HepG2 (cell line): ENCODE measurements at regions not wholly inside any gene's neighbourhood (a gene's known extent, or its start where the extent isn't known, plus 50 kb on each side); places are given as distances from the start of the nearest gene placed in this dataset.

Experiments used
- ATAC-seq: fragments of 200-7000 bp; cut with Tn5 transposase; 3 replicates; pipeline ENCODE4 v1.9.1; 2020; ENCODE audit warnings: mild to moderate bottlenecking, moderate library complexity
- BruUV-seq: library from RNA; stranded (reverse); fragments of 400-500 nt; replicated peaks from 2 replicates; lab custom pipeline; 2021; lab: Mats Ljungman, UMichigan
- CTCF ChIA-PET: fragments of 300-600 bp; formaldehyde crosslinking; extraction: SDS; loops from one replicate; lab custom pipeline; 2021; ENCODE audit warnings: low total read pairs, inconsistent platforms, low intra/inter-chr PET ratio; lab: Yijun Ruan, JAX
- POLR2A ChIA-PET: fragments of 350-600 bp; sonication (Branson Sonifier 250); formaldehyde crosslinking; loops from one replicate; lab custom pipeline; 2020; ENCODE audit warnings: antibody characterized with exemption, inconsistent platforms; lab: Yijun Ruan, JAX
- DNase-seq: peaks from one replicate; pipeline ENCODE4 v3.0.0-alpha.2; 2015; ENCODE audit warnings: low spot score
- FAIRE-seq: peaks from 3 replicates; lab custom pipeline; 2011; peaks lifted over from hg19 to GRCh38; lab: Jason Lieb, UNC
- H2AFZ ChIP-seq: one replicate; pipeline ENCODE4 v1.6.1; 2011; ENCODE audit warnings: low read length, inconsistent platforms
- H3K27ac ChIP-seq: fragments of 300-600 bp; 3 replicates; pipeline ENCODE4 v1.8.0; 2011; ENCODE audit warnings: mixed run types, mild to moderate bottlenecking, mixed read lengths, low read length, inconsistent platforms; ENCODE audit not compliant: insufficient read depth; ENCODE audit errors: extremely low read length
- H3K27me3 ChIP-seq, 2 experiments: fragments of 200-600 bp in 1 of 2; 2 replicates in 1 of 2; 3 replicates in 1 of 2; pipeline versions ENCODE4 v1.6.0 to v1.8.0; 2011; ENCODE audit warnings: low read length in 2 of 2, mild to moderate bottlenecking in 2 of 2, moderate library complexity in 2 of 2, inconsistent platforms in 1 of 2; ENCODE audit not compliant: insufficient read depth in 2 of 2, control insufficient read depth in 1 of 2
- H3K36me3 ChIP-seq, 2 experiments: fragments of 200-600 bp in 1 of 2; replicated peaks in 1 of 2; 2 replicates in 1 of 2; 3 replicates in 1 of 2; pipeline versions ENCODE4 v1.5.1 to v1.8.0; 2011; ENCODE audit warnings: low read length in 2 of 2, inconsistent platforms in 1 of 2; ENCODE audit not compliant: insufficient read depth in 2 of 2, control insufficient read depth in 1 of 2
- H3K4me1 ChIP-seq: 2 replicates; pipeline ENCODE4 v1.5.1; 2012; ENCODE audit warnings: low read length, inconsistent platforms; ENCODE audit not compliant: insufficient read depth
- H3K4me2 ChIP-seq: 2 replicates; pipeline ENCODE4 v1.6.0; 2011; ENCODE audit warnings: low read depth, low read length, inconsistent platforms
- H3K4me3 ChIP-seq, 3 experiments: fragments of 200-600 bp in 1 of 3; sonication (generic), shearing (Covaris generic) in 1 of 3; replicated peaks in 1 of 3; 2 replicates each; pipeline ENCODE4 v1.5.1; 2011 to 2016; ENCODE audit warnings: low read length in 3 of 3, inconsistent platforms in 2 of 3, low read depth in 2 of 3, mild to moderate bottlenecking in 2 of 3, control low read depth in 1 of 3, mixed read lengths in 1 of 3; ENCODE audit not compliant: insufficient read depth in 1 of 3
- H3K79me2 ChIP-seq: one replicate; pipeline ENCODE4 v1.6.1; 2011; ENCODE audit warnings: low read length, inconsistent platforms; ENCODE audit not compliant: insufficient read depth
- H3K9ac ChIP-seq: 2 replicates; pipeline ENCODE4 v1.6.0; 2011; ENCODE audit warnings: mild to moderate bottlenecking, low read depth, low read length, inconsistent platforms; ENCODE audit not compliant: insufficient read depth
- H3K9me3 ChIP-seq: 2 replicates; pipeline ENCODE4 v1.5.1; 2012; ENCODE audit warnings: mild to moderate bottlenecking, low read length
- H4K20me1 ChIP-seq: 2 replicates; pipeline ENCODE4 v1.6.0; 2011; ENCODE audit warnings: inconsistent platforms, mild to moderate bottlenecking, low read length, moderate library complexity; ENCODE audit not compliant: insufficient read depth
- ATF1 ChIP-seq: IDR thresholded peaks from 2 replicates; pipeline ENCODE4 v1.6.1; 2016; ENCODE audit warnings: mild to moderate bottlenecking, control low read depth
- ATF7 ChIP-seq, 2 experiments: fragments of 450-650 bp in 1 of 2; sonication (generic) in 1 of 2; formaldehyde crosslinking in 1 of 2; IDR thresholded peaks; 2 replicates each; pipeline versions ENCODE4 v1.4.0 to v1.6.1; 2016 to 2020; ENCODE audit warnings: antibody characterized with exemption in 1 of 2, mild to moderate bottlenecking in 1 of 2, missing genetic modification reagents in 1 of 2
- CREB1 ChIP-seq, 2 experiments: fragments of 450-650 bp in 1 of 2; IDR thresholded peaks; 2 replicates each; pipeline ENCODE4 v1.6.1; 2016 to 2017; ENCODE audit warnings: control low read depth in 1 of 2, mild to moderate bottlenecking in 1 of 2, missing compliant biosample characterization in 1 of 2, missing genetic modification characterization in 1 of 2
- MBD4 ChIP-seq: IDR thresholded peaks from 2 replicates; pipeline ENCODE4 v1.6.1; 2012; ENCODE audit warnings: low read length, inconsistent platforms, borderline replicate concordance
- RNF2 ChIP-seq: fragments of 450-650 bp; conservative IDR thresholded peaks from 2 replicates; pipeline ENCODE4 v1.6.1; 2016; ENCODE audit warnings: low read depth
- SMYD3 ChIP-seq: sonication (generic); formaldehyde crosslinking; IDR thresholded peaks from 2 replicates; pipeline ENCODE4 v1.8.1; 2023; ENCODE audit warnings: mild to moderate bottlenecking, missing genetic modification reagents
- STAG1 ChIP-seq: sonication (generic); formaldehyde crosslinking; IDR thresholded peaks from 2 replicates; pipeline ENCODE4 v1.4.0; 2020; ENCODE audit warnings: missing genetic modification reagents
- ZNF432 ChIP-seq: sonication (generic); formaldehyde crosslinking; IDR thresholded peaks from 2 replicates; pipeline ENCODE4 v1.5.0; 2020; ENCODE audit warnings: missing genetic modification reagents, mild to moderate bottlenecking, borderline replicate concordance
- WGBS: methylation state at CpG from one replicate; pipeline ENCODE4 v1.1.6; 2017; ENCODE audit warnings: low lambda C conversion rate; 5-methylcytosine and 5-hydroxymethylcytosine counted together
- in situ Hi-C: cut with HindIII; loops from 2 replicates; pipeline ENCODE4 v1.10.0; 2017; ENCODE audit warnings: low pct_unique_long_range_greater_than_20kb; ENCODE audit not compliant: extremely low pct_ligation_motif_present
- intact Hi-C: fragments of 100-400 bp; cut with micrococcal nuclease; formaldehyde crosslinking; loops from one replicate; pipeline ENCODE4 v1.10.0; 2022; ENCODE audit not compliant: unreplicated experiment
- TF ChIP-seq, protein P1 (sequence below), 2 experiments: sonication (generic) in 1 of 2; formaldehyde crosslinking in 1 of 2; IDR thresholded peaks; 2 replicates each; pipeline versions ENCODE4 v1.5.1 to v1.6.1; 2011 to 2020; ENCODE audit warnings: borderline replicate concordance in 1 of 2, low read depth in 1 of 2, low read length in 1 of 2, mild to moderate bottlenecking in 1 of 2, missing genetic modification reagents in 1 of 2, moderate library complexity in 1 of 2
- TF ChIP-seq, protein P2 (sequence below): sonication (generic); formaldehyde crosslinking; IDR thresholded peaks from 2 replicates; pipeline ENCODE4 v1.4.0; 2020; ENCODE audit warnings: missing genetic modification reagents
- TF ChIP-seq, protein P3 (sequence below): fragments of 450-650 bp; IDR thresholded peaks from 2 replicates; pipeline ENCODE4 v1.6.1; 2017

DNA sequence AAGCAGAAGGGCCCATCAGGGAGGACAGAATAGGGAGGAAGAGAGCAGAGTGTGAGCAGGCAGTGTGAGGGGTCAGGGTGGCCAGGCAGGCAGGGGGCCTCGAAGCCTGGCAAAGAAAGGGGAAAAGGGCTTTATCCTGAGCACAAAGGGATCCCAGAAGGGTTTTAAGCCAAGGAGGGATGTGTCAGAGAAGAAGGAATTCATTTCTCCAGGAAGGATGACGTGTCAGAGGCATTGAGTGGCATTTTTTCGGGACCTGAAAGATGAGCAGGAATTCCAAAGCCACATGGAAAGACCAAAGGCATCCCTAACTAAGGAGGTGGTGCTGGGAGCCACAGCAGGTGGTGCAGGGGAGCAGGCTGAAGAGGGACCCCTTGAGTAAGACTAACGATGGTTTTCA, 132.1 kb downstream of the DICER1 start:
- H3K4me2 ChIP-seq, result no peak overlapping the region
- no peaks in the 10 kb centered on the region for H3K79me2 ChIP-seq
- no peak overlapping the region for H3K27ac ChIP-seq
- peaks cover 0 to 15% of the 10 kb centered on the region in 2 experiments; a peak in 1 of 5 replicates for H3K27me3 ChIP-seq
- BruUV-seq, result no TSS peak
- no peaks in the 10 kb centered on the region for H3K36me3 ChIP-seq
- H3K4me1 ChIP-seq, result no peaks in the 10 kb centered on the region
- CTCF ChIA-PET, result no interaction called here
- DNase-seq, result no peak
- H3K9me3 ChIP-seq, result no peaks in the 10 kb centered on the region
- ATAC-seq, result no peak
- H3K4me3 ChIP-seq, result no peak overlapping the region
- no peak overlapping the region for H2AFZ ChIP-seq
- FAIRE-seq, result no peak
- in situ Hi-C loops, result no loop called here
- no peak overlapping the region for H3K9ac ChIP-seq
- TF ChIP-seq, protein P1, sequence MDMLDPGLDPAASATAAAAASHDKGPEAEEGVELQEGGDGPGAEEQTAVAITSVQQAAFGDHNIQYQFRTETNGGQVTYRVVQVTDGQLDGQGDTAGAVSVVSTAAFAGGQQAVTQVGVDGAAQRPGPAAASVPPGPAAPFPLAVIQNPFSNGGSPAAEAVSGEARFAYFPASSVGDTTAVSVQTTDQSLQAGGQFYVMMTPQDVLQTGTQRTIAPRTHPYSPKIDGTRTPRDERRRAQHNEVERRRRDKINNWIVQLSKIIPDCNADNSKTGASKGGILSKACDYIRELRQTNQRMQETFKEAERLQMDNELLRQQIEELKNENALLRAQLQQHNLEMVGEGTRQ (IDR thresholded peaks at IDR 0.05; ENCODE audit: low read depth, low read length), result no peak
- TF ChIP-seq, protein P1 (CRISPR knock-in tag; IDR thresholded peaks at IDR 0.05; ENCODE audit: borderline replicate concordance), result no peak
- TF ChIP-seq CREB1 (IDR thresholded peaks at IDR 0.05), result peak; percentile 43; the same call in 1 of the 2 replicates
- TF ChIP-seq CREB1 (CRISPR knock-in tag; IDR thresholded peaks at IDR 0.05), result no peak
- H4K20me1 ChIP-seq, result no peaks in the 10 kb centered on the region
- intact Hi-C loops, result no loop called here
- POLR2A ChIA-PET, result no interaction called here
- WGBS, result 8% methylated on average over 4 of the region's 4 CpGs

DNA sequence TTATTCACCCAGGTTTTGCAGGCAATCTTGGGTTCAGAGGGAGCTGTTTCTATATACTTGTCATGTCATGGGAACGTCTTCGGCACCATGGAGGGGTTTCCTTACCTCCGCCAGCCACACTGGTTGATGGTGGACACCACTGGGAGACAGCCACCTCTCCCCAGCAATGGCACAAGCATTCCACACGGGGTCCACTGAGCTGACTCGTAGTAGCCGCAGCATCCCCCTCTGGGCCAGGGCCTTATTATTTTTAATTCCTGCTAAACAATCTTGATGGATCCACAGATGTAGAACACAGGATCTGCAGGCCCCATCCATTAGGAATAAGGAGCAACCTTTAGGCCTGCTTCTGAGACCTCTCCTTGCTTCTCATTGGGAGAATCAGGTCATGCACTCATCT, 132.9 kb downstream of the DICER1 start:
- Histone ChIP-seq H2AFZ (no peak overlapping the region), H4K20me1 (no peaks in the 10 kb centered on the region), H3K4me2 (no peak overlapping the region), H3K4me1 (no peaks in the 10 kb centered on the region), H3K9me3 (no peaks in the 10 kb centered on the region), H3K9ac (no peak overlapping the region), H3K27me3 (peaks cover 0 to 15% of the 10 kb centered on the region in 2 experiments; a peak in 1 of 5 replicates), H3K27ac (no peak overlapping the region), H3K79me2 (no peaks in the 10 kb centered on the region), H3K4me3 (no peak overlapping the region), H3K36me3 (no peaks in the 10 kb centered on the region)
- CTCF ChIA-PET, result no interaction called here
- intact Hi-C loops, result no loop called here
- BruUV-seq, result no TSS peak
- POLR2A ChIA-PET, result no interaction called here
- DNase-seq (no peak), FAIRE-seq (no peak), ATAC-seq (no peak)
- WGBS, result 34% methylated on average over 6 of the region's 6 CpGs
- in situ Hi-C loops, result no loop called here
- no peak for TF ChIP-seq STAG1
- no peak for TF ChIP-seq ZNF432 (CRISPR knock-in tag)
- TF ChIP-seq SMYD3 (CRISPR knock-in tag), result no peak
- no peak for TF ChIP-seq MBD4
- no peak for TF ChIP-seq ATF1
- TF ChIP-seq, protein P2, sequence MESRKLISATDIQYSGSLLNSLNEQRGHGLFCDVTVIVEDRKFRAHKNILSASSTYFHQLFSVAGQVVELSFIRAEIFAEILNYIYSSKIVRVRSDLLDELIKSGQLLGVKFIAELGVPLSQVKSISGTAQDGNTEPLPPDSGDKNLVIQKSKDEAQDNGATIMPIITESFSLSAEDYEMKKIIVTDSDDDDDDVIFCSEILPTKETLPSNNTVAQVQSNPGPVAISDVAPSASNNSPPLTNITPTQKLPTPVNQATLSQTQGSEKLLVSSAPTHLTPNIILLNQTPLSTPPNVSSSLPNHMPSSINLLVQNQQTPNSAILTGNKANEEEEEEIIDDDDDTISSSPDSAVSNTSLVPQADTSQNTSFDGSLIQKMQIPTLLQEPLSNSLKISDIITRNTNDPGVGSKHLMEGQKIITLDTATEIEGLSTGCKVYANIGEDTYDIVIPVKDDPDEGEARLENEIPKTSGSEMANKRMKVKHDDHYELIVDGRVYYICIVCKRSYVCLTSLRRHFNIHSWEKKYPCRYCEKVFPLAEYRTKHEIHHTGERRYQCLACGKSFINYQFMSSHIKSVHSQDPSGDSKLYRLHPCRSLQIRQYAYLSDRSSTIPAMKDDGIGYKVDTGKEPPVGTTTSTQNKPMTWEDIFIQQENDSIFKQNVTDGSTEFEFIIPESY (CRISPR knock-in tag), result no peak
- no peak for TF ChIP-seq ATF7 (IDR thresholded peaks at IDR 0.05)
- TF ChIP-seq ATF7 (CRISPR knock-in tag; IDR thresholded peaks at IDR 0.05), result no peak
- no peak for TF ChIP-seq RNF2
- TF ChIP-seq, protein P3, sequence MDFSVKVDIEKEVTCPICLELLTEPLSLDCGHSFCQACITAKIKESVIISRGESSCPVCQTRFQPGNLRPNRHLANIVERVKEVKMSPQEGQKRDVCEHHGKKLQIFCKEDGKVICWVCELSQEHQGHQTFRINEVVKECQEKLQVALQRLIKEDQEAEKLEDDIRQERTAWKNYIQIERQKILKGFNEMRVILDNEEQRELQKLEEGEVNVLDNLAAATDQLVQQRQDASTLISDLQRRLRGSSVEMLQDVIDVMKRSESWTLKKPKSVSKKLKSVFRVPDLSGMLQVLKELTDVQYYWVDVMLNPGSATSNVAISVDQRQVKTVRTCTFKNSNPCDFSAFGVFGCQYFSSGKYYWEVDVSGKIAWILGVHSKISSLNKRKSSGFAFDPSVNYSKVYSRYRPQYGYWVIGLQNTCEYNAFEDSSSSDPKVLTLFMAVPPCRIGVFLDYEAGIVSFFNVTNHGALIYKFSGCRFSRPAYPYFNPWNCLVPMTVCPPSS, result no peak
